ENCODE measurements at regions not wholly inside any gene's neighbourhood (a gene's known extent, or its start where the extent isn't known, plus 50 kb on each side); places are given as distances from the start of the nearest gene placed in this dataset.

DNA sequence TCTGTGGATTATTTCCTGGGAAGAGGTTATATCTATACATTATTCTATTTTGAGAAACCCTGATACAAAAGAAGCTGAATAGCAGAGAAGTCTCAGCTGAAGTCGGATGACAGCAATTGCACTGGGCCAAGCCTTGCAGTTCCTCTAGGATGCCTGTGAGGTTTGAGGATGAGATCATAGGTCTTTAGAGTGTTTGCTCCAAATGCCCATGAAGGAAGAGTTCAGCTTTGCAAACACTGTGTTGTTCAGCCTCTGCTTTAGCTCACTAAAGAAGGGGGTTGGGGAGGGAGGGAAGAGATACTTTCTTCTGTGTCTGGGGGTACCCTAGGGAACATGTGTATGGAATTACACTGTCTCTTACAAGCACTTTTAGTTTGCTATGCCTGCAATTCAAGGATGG is 282.5 kb upstream of the NRP1 start:
- TF ChIP-seq REST (IDR thresholded peaks at IDR 0.05; ENCODE audit: insufficient read depth in 1 of 2, low read depth in 2 of 2, low read length in 2 of 2) (no peak), POLR2AphosphoS5 (IDR thresholded peaks at IDR 0.05; ENCODE audit: low read depth, low read length) (no peak)

Data from PFSK-1 (cell line).